H1 (cell line): ENCODE measurements at regions not wholly inside any gene's neighbourhood (a gene's known extent, or its start where the extent isn't known, plus 50 kb on each side); places are given as distances from the start of the nearest gene placed in this dataset.

Source experiments
- BRCA1 ChIP-seq: IDR thresholded peaks from 2 replicates; pipeline ENCODE4 v1.6.1; 2012; ENCODE audit warnings: low read depth, low read length, improper control_type of control experiment
- CHD1 ChIP-seq: IDR thresholded peaks from 2 replicates; pipeline ENCODE4 v1.6.1; 2012; ENCODE audit warnings: low read depth, low read length, improper control_type of control experiment
- CHD2 ChIP-seq: IDR thresholded peaks from 2 replicates; pipeline ENCODE4 v1.6.1; 2012; ENCODE audit warnings: low read length, improper control_type of control experiment
- EP300 ChIP-seq, 2 experiments: IDR thresholded peaks; 1 replicate in 1 of 2; 2 replicates in 1 of 2; pipeline ENCODE4 v1.6.1; 2011 to 2012; ENCODE audit warnings: low read depth in 2 of 2, low read length in 2 of 2, mild to moderate bottlenecking in 2 of 2, borderline replicate concordance in 1 of 2, inconsistent platforms in 1 of 2, moderate library complexity in 1 of 2
- EZH2 ChIP-seq: fragments of 200-600 bp; sonication (generic); IDR thresholded peaks from 2 replicates; pipeline ENCODE4 v1.7.1; 2012; ENCODE audit warnings: low read depth, mild to moderate bottlenecking, moderate library complexity, low read length, inconsistent platforms; ENCODE audit not compliant: severe bottlenecking
- FOSL1 ChIP-seq: IDR thresholded peaks from 2 replicates; pipeline ENCODE4 v1.6.1; 2011; ENCODE audit warnings: mild to moderate bottlenecking, low read depth, low read length, moderate library complexity; ENCODE audit not compliant: insufficient read depth
- JUN ChIP-seq: IDR thresholded peaks from 2 replicates; pipeline ENCODE4 v1.6.1; 2011; ENCODE audit warnings: low read depth, mild to moderate bottlenecking, improper control_type of control experiment, low read length
- POLR2A ChIP-seq, 2 experiments: IDR thresholded peaks; 1 replicate in 1 of 2; 2 replicates in 1 of 2; pipeline ENCODE4 v1.6.1; 2011; ENCODE audit warnings: low read depth in 2 of 2, low read length in 2 of 2, mild to moderate bottlenecking in 2 of 2; ENCODE audit errors: control extremely low read depth in 1 of 2
- RXRA ChIP-seq: IDR thresholded peaks from 2 replicates; pipeline ENCODE4 v1.6.1; 2011; ENCODE audit warnings: low read depth, mild to moderate bottlenecking, low read length, moderate library complexity; ENCODE audit not compliant: insufficient read depth
- SP2 ChIP-seq: IDR thresholded peaks from 2 replicates; pipeline ENCODE4 v1.6.1; 2012; ENCODE audit warnings: mild to moderate bottlenecking, low read length, inconsistent platforms
- TF ChIP-seq, protein P1 (sequence below), 3 experiments: IDR thresholded peaks; 1 replicate in 2 of 3; 2 replicates in 1 of 3; pipeline versions ENCODE4 v1.5.1 to v1.6.1; 2011; ENCODE audit warnings: low read length in 3 of 3, mild to moderate bottlenecking in 3 of 3, inconsistent platforms in 2 of 3, low read depth in 1 of 3, moderate library complexity in 1 of 3; ENCODE audit not compliant: insufficient read depth in 1 of 3; ENCODE audit errors: control extremely low read depth in 1 of 3

DNA sequence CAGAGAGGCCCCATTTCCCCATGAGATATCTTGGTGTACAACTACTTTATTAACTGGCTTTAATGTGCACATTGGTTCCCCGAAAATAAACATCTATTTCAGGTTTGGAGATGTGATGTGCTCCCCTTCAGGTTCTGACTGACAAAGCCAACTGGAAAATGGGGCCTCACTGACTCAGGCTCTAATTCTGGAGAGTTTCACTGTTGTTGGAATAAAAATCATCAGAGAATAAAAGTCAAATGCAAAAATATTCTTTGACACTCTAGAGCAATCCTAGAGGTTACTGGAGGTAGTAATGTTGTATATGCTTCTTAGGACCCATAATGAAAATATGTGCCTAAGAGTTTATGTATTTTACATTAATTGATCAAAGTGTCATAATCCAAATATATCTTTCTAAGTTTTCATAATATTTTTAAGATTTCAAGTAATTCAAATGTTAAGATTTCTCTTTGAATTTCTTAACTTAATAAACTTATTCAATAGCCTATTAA lies 189.9 kb upstream of the COL3A1 start:
- TF ChIP-seq, protein P1, sequence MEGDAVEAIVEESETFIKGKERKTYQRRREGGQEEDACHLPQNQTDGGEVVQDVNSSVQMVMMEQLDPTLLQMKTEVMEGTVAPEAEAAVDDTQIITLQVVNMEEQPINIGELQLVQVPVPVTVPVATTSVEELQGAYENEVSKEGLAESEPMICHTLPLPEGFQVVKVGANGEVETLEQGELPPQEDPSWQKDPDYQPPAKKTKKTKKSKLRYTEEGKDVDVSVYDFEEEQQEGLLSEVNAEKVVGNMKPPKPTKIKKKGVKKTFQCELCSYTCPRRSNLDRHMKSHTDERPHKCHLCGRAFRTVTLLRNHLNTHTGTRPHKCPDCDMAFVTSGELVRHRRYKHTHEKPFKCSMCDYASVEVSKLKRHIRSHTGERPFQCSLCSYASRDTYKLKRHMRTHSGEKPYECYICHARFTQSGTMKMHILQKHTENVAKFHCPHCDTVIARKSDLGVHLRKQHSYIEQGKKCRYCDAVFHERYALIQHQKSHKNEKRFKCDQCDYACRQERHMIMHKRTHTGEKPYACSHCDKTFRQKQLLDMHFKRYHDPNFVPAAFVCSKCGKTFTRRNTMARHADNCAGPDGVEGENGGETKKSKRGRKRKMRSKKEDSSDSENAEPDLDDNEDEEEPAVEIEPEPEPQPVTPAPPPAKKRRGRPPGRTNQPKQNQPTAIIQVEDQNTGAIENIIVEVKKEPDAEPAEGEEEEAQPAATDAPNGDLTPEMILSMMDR (IDR thresholded peaks at IDR 0.05; ENCODE audit: control extremely low read depth in 1 of 3, insufficient read depth in 1 of 3, low read depth in 1 of 3, low read length in 3 of 3): no peak
- TF ChIP-seq CHD1 (no peak), EP300 (IDR thresholded peaks at IDR 0.05; ENCODE audit: borderline replicate concordance in 1 of 2, low read depth in 2 of 2, low read length in 2 of 2) (no peak), POLR2A (IDR thresholded peaks at IDR 0.05; ENCODE audit: control extremely low read depth in 1 of 2, low read depth in 2 of 2, low read length in 2 of 2) (no peak), JUN (no peak), FOSL1 (no peak), SP2 (no peak), BRCA1 (no peak), RXRA (no peak), EZH2 (no peak), CHD2 (no peak)
